ENCODE measurements at regions not wholly inside any gene's neighbourhood (a gene's known extent, or its start where the extent isn't known, plus 50 kb on each side); places are given as distances from the start of the nearest gene placed in this dataset.

- H3K4me3 ChIP-seq (ENCODE audit: low read length) = no peak overlapping the region
- no peaks in the 10 kb centered on the region for H3K36me3 ChIP-seq (ENCODE audit: insufficient read depth, low read depth, low read length)
- H3K9ac ChIP-seq (ENCODE audit: low read depth, low read length) = no peak overlapping the region
- H3K9me3 ChIP-seq (ENCODE audit: insufficient read depth, low read depth, low read length) = no peaks in the 10 kb centered on the region
- no peaks in the 10 kb centered on the region for H3K27me3 ChIP-seq (ENCODE audit: insufficient read depth, low read length)
- H3K27ac ChIP-seq (ENCODE audit: low read length) = no peak overlapping the region
- H3K4me1 ChIP-seq (ENCODE audit: insufficient read depth, low read length) = no peaks in the 10 kb centered on the region
These were observed 274.6 kb upstream of the TBX3 start for GRCh38 chr12:114958538-114958937.

GRCh38 chr12:114957225-114957624 lies 273.2 kb upstream of the TBX3 start:
- H3K4me3 ChIP-seq (ENCODE audit: low read length) = no peak overlapping the region
- H3K36me3 ChIP-seq (ENCODE audit: insufficient read depth, low read depth, low read length) = no peaks in the 10 kb centered on the region
- H3K9me3 ChIP-seq (ENCODE audit: insufficient read depth, low read depth, low read length) = no peaks in the 10 kb centered on the region
- H3K9ac ChIP-seq (ENCODE audit: low read depth, low read length) = no peak overlapping the region
- H3K27me3 ChIP-seq (ENCODE audit: insufficient read depth, low read length) = no peaks in the 10 kb centered on the region
- H3K27ac ChIP-seq (ENCODE audit: low read length) = no peak overlapping the region
- no peaks in the 10 kb centered on the region for H3K4me1 ChIP-seq (ENCODE audit: insufficient read depth, low read length)

- Histone ChIP-seq H3K9me3 (ENCODE audit: insufficient read depth, low read depth, low read length) (no peaks in the 10 kb centered on the region), H3K4me3 (ENCODE audit: low read length) (no peak overlapping the region), H3K4me1 (ENCODE audit: insufficient read depth, low read length) (no peaks in the 10 kb centered on the region), H3K27me3 (ENCODE audit: insufficient read depth, low read length) (no peaks in the 10 kb centered on the region), H3K27ac (ENCODE audit: low read length) (no peak overlapping the region), H3K9ac (ENCODE audit: low read depth, low read length) (no peak overlapping the region), H3K36me3 (ENCODE audit: insufficient read depth, low read depth, low read length) (no peaks in the 10 kb centered on the region)
These were observed 271.5 kb upstream of the TBX3 start for GRCh38 chr12:114955414-114956014.

GRCh38 chr12:114954511-114955055 lies 270.6 kb upstream of the TBX3 start:
- Histone ChIP-seq H3K4me1 (ENCODE audit: insufficient read depth, low read length) (no peaks in the 10 kb centered on the region), H3K9ac (ENCODE audit: low read depth, low read length) (no peak overlapping the region), H3K36me3 (ENCODE audit: insufficient read depth, low read depth, low read length) (no peaks in the 10 kb centered on the region), H3K27ac (ENCODE audit: low read length) (no peak overlapping the region), H3K27me3 (ENCODE audit: insufficient read depth, low read length) (no peaks in the 10 kb centered on the region), H3K9me3 (ENCODE audit: insufficient read depth, low read depth, low read length) (no peaks in the 10 kb centered on the region), H3K4me3 (ENCODE audit: low read length) (no peak overlapping the region)

GRCh38 chr12:114952573-114953271 lies 268.7 kb upstream of the TBX3 start:
- Histone ChIP-seq H3K4me3 (ENCODE audit: low read length) (no peak overlapping the region), H3K27me3 (ENCODE audit: insufficient read depth, low read length) (no peaks in the 10 kb centered on the region), H3K4me1 (ENCODE audit: insufficient read depth, low read length) (no peaks in the 10 kb centered on the region), H3K9me3 (ENCODE audit: insufficient read depth, low read depth, low read length) (no peaks in the 10 kb centered on the region), H3K9ac (ENCODE audit: low read depth, low read length) (no peak overlapping the region), H3K27ac (ENCODE audit: low read length) (no peak overlapping the region), H3K36me3 (ENCODE audit: insufficient read depth, low read depth, low read length) (no peaks in the 10 kb centered on the region)

- Histone ChIP-seq H3K27ac (ENCODE audit: low read length) (no peak overlapping the region), H3K9me3 (ENCODE audit: insufficient read depth, low read depth, low read length) (no peaks in the 10 kb centered on the region), H3K4me3 (ENCODE audit: low read length) (no peak overlapping the region), H3K9ac (ENCODE audit: low read depth, low read length) (no peak overlapping the region), H3K4me1 (ENCODE audit: insufficient read depth, low read length) (no peaks in the 10 kb centered on the region), H3K27me3 (ENCODE audit: insufficient read depth, low read length) (no peaks in the 10 kb centered on the region), H3K36me3 (ENCODE audit: insufficient read depth, low read depth, low read length) (no peaks in the 10 kb centered on the region)
These were observed 265.3 kb upstream of the TBX3 start for GRCh38 chr12:114949058-114949820.

- H3K36me3 ChIP-seq (ENCODE audit: insufficient read depth, low read depth, low read length) = no peaks in the 10 kb centered on the region
These were observed 261.4 kb upstream of the TBX3 start for GRCh38 chr12:114945351-114945750.

GRCh38 chr12:114944736-114945135 lies 260.8 kb upstream of the TBX3 start:
- H3K4me1 ChIP-seq (ENCODE audit: insufficient read depth, low read length) = no peaks in the 10 kb centered on the region
- H3K9me3 ChIP-seq (ENCODE audit: insufficient read depth, low read depth, low read length) = no peaks in the 10 kb centered on the region
- no peaks in the 10 kb centered on the region for H3K36me3 ChIP-seq (ENCODE audit: insufficient read depth, low read depth, low read length)
- H3K27ac ChIP-seq (ENCODE audit: low read length) = no peak overlapping the region
- no peak overlapping the region for H3K9ac ChIP-seq (ENCODE audit: low read depth, low read length)
- H3K27me3 ChIP-seq (ENCODE audit: insufficient read depth, low read length) = no peaks in the 10 kb centered on the region
- no peak overlapping the region for H3K4me3 ChIP-seq (ENCODE audit: low read length)

More at GRCh38 chr12:114945351-114945750, 261.4 kb upstream of the TBX3 start:
- H3K4me1 ChIP-seq (ENCODE audit: insufficient read depth, low read length) = no peaks in the 10 kb centered on the region
- H3K9me3 ChIP-seq (ENCODE audit: insufficient read depth, low read depth, low read length) = no peaks in the 10 kb centered on the region
- no peak overlapping the region for H3K4me3 ChIP-seq (ENCODE audit: low read length)
- no peak overlapping the region for H3K9ac ChIP-seq (ENCODE audit: low read depth, low read length)
- no peaks in the 10 kb centered on the region for H3K27me3 ChIP-seq (ENCODE audit: insufficient read depth, low read length)
- H3K27ac ChIP-seq (ENCODE audit: low read length) = no peak overlapping the region

- Histone ChIP-seq H3K9ac (ENCODE audit: low read depth, low read length) (no peak overlapping the region), H3K4me3 (ENCODE audit: low read length) (no peak overlapping the region), H3K9me3 (ENCODE audit: insufficient read depth, low read depth, low read length) (no peaks in the 10 kb centered on the region), H3K27me3 (ENCODE audit: insufficient read depth, low read length) (no peaks in the 10 kb centered on the region), H3K27ac (ENCODE audit: low read length) (no peak overlapping the region), H3K36me3 (ENCODE audit: insufficient read depth, low read depth, low read length) (no peaks in the 10 kb centered on the region), H3K4me1 (ENCODE audit: insufficient read depth, low read length) (no peaks in the 10 kb centered on the region)
These were observed 259.6 kb upstream of the TBX3 start for GRCh38 chr12:114943601-114944000.

- no peaks in the 10 kb centered on the region for H3K27me3 ChIP-seq (ENCODE audit: insufficient read depth, low read length)
- no peak overlapping the region for H3K27ac ChIP-seq (ENCODE audit: low read length)
- H3K9ac ChIP-seq (ENCODE audit: low read depth, low read length) = no peak overlapping the region
- no peaks in the 10 kb centered on the region for H3K4me1 ChIP-seq (ENCODE audit: insufficient read depth, low read length)
- no peaks in the 10 kb centered on the region for H3K9me3 ChIP-seq (ENCODE audit: insufficient read depth, low read depth, low read length)
- no peak overlapping the region for H3K4me3 ChIP-seq (ENCODE audit: low read length)
- no peaks in the 10 kb centered on the region for H3K36me3 ChIP-seq (ENCODE audit: insufficient read depth, low read depth, low read length)
These were observed 254.7 kb upstream of the TBX3 start for GRCh38 chr12:114938487-114939210.

All from iPS-20b (cell line).